PC-9 (cell line): ENCODE measurements at regions not wholly inside any gene's neighbourhood (a gene's known extent, or its start where the extent isn't known, plus 50 kb on each side); places are given as distances from the start of the nearest gene placed in this dataset.

Source experiments
- BruUV-seq: library from RNA; stranded (reverse); fragments of 400-500 nt; replicated peaks from 2 replicates; lab custom pipeline; 2021; lab: Mats Ljungman, UMichigan
- CTCF ChIA-PET: fragments of 300-600 bp; sonication (Branson Sonifier 250); formaldehyde crosslinking; loops from one replicate; lab custom pipeline; 2022; ENCODE audit warnings: antibody characterized with exemption; lab: Charles Lee
- POLR2A ChIA-PET: fragments of 300-600 bp; sonication (Branson Sonifier 250); formaldehyde crosslinking; loops from one replicate; lab custom pipeline; 2022; ENCODE audit warnings: antibody characterized with exemption; ENCODE audit not compliant: unreplicated experiment; lab: Charles Lee
- DNase-seq, 2 experiments: peaks; one replicate each; pipeline versions ENCODE4 v3.0.0 to v3.0.0-alpha.2; 2015 to 2022; ENCODE audit warnings: mixed read lengths in 1 of 2
- H2AFZ ChIP-seq: fragments of 200-600 bp; sonication (generic); 2 replicates; pipeline ENCODE4 v1.8.1; 2017; ENCODE audit warnings: antibody characterized with exemption
- H3F3A ChIP-seq: fragments of 200-600 bp; sonication (generic); 2 replicates; pipeline ENCODE4 v1.8.1; 2017; ENCODE audit warnings: antibody characterized with exemption, mild to moderate bottlenecking, low read depth; ENCODE audit not compliant: insufficient read depth
- H3K27ac ChIP-seq: fragments of 200-600 bp; sonication (generic); 2 replicates; pipeline ENCODE4 v1.6.1; 2016; ENCODE audit warnings: mixed run types
- H3K27me3 ChIP-seq: fragments of 200-600 bp; sonication (generic); 2 replicates; pipeline ENCODE4 v1.6.1; 2016; ENCODE audit warnings: low read depth, mixed run types; ENCODE audit not compliant: insufficient read depth
- H3K36me3 ChIP-seq: fragments of 200-600 bp; sonication (generic); 2 replicates; pipeline ENCODE4 v1.6.1; 2016; ENCODE audit warnings: low read depth, mixed run types
- H3K4me1 ChIP-seq: fragments of 200-600 bp; sonication (generic); replicated peaks from 2 replicates; pipeline ENCODE4 v1.6.1; 2016; ENCODE audit warnings: mixed run types; ENCODE audit not compliant: insufficient read depth
- H3K4me2 ChIP-seq: fragments of 200-600 bp; sonication (generic); 2 replicates; pipeline ENCODE4 v1.6.1; 2017; ENCODE audit warnings: mixed run types
- H3K4me3 ChIP-seq: fragments of 200-600 bp; sonication (generic); 2 replicates; pipeline ENCODE4 v1.6.1; 2016; ENCODE audit warnings: mixed run types
- H3K79me2 ChIP-seq: fragments of 200-600 bp; sonication (generic); 2 replicates; pipeline ENCODE4 v1.6.1; 2017; ENCODE audit warnings: low read depth, mixed run types
- H3K9me2 ChIP-seq: fragments of 200-600 bp; sonication (generic); 2 replicates; pipeline ENCODE4 v1.8.1; 2017; ENCODE audit warnings: mild to moderate bottlenecking; ENCODE audit not compliant: insufficient read depth
- H3K9me3 ChIP-seq: fragments of 200-600 bp; sonication (generic); 2 replicates; pipeline ENCODE4 v1.8.1; 2016; ENCODE audit warnings: low read depth; ENCODE audit not compliant: insufficient read depth
- H4K20me1 ChIP-seq: fragments of 200-600 bp; sonication (generic); 2 replicates; pipeline ENCODE4 v1.8.1; 2017; ENCODE audit not compliant: insufficient read depth
- EZH2 ChIP-seq: fragments of 200-600 bp; sonication (generic); IDR thresholded peaks from 2 replicates; pipeline ENCODE4 v1.8.0; 2017; ENCODE audit warnings: antibody characterized with exemption, low read depth
- intact Hi-C: fragments of 100-400 bp; cut with micrococcal nuclease; formaldehyde crosslinking; loops from one replicate; pipeline ENCODE4 v1.10.0; 2022; ENCODE audit not compliant: unreplicated experiment
- TF ChIP-seq, protein P1 (sequence below): fragments of 200-600 bp; sonication (generic); conservative IDR thresholded peaks from 2 replicates; pipeline ENCODE4 v1.6.1; 2017; ENCODE audit warnings: mixed run types, antibody characterized with exemption, mild to moderate bottlenecking, moderate library complexity

DNA sequence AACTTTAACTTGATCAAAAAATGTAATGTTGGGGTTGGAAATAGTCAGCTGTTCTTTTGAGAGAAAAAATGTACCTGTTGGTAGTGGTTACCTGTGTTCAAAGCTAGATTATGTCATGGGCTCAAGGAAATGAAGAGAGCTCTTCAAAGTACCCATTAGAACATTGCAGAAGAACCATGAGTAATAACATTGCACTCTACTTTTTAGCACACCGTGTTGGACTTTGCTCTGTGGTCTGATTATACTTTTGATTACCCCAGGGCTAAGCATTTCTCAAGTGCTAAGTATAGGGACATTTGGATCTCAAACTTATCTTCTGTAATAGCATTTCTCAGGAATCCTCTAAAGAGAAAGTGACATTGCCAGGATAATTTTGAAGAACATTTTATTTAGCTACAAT lies 1122.8 kb upstream of the CELF4 start:
- no peaks in the 10 kb centered on the region for H3K9me2 ChIP-seq
- TF ChIP-seq EZH2, result no peak
- H3K4me2 ChIP-seq, result no peak overlapping the region
- no peak overlapping the region for H2AFZ ChIP-seq
- POLR2A ChIA-PET, result no interaction called here
- no peaks in the 10 kb centered on the region for H4K20me1 ChIP-seq
- no peak overlapping the region for H3K27ac ChIP-seq
- no peaks in the 10 kb centered on the region for H3K9me3 ChIP-seq
- BruUV-seq, result no TSS peak
- H3K27me3 ChIP-seq, result no peaks in the 10 kb centered on the region
- H3F3A ChIP-seq, result no peaks in the 10 kb centered on the region
- DNase-seq, result no peak
- H3K4me1 ChIP-seq, result no peaks in the 10 kb centered on the region
- CTCF ChIA-PET, result no interaction called here
- intact Hi-C loops, result no loop called here
- H3K4me3 ChIP-seq, result no peak overlapping the region
- no peaks in the 10 kb centered on the region for H3K36me3 ChIP-seq
- no peaks in the 10 kb centered on the region for H3K79me2 ChIP-seq

DNA sequence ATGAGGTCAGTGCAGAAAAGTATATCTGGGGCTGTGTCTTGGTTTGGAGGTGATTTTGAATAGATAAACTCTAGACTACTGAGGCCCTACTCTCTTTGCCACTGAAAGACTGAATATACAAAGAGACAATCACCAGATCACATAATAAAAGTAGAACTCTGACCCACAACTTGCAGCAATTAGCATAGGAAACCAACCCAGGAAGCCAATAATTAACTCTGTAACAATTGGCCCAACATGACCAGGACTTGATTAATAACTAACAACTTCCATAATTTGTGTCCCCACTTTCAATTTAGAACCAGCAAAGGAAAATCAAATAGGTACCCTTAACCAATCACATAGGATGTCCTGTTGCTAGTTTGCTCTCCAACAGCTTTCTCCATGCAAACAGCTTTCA lies 1104.9 kb upstream of the CELF4 start:
- Histone ChIP-seq H3K9me2 (no peaks in the 10 kb centered on the region), H3K36me3 (no peaks in the 10 kb centered on the region), H3K27ac (no peak overlapping the region), H3K4me3 (no peak overlapping the region), H3K4me1 (no peaks in the 10 kb centered on the region), H3K9me3 (no peaks in the 10 kb centered on the region), H4K20me1 (no peaks in the 10 kb centered on the region), H3K79me2 (no peaks in the 10 kb centered on the region), H3F3A (no peaks in the 10 kb centered on the region), H2AFZ (no peak overlapping the region), H3K4me2 (no peak overlapping the region), H3K27me3 (no peaks in the 10 kb centered on the region)
- POLR2A ChIA-PET, result no interaction called here
- BruUV-seq, result no TSS peak
- intact Hi-C loops, result no loop called here
- no peak for DNase-seq
- TF ChIP-seq, protein P1, sequence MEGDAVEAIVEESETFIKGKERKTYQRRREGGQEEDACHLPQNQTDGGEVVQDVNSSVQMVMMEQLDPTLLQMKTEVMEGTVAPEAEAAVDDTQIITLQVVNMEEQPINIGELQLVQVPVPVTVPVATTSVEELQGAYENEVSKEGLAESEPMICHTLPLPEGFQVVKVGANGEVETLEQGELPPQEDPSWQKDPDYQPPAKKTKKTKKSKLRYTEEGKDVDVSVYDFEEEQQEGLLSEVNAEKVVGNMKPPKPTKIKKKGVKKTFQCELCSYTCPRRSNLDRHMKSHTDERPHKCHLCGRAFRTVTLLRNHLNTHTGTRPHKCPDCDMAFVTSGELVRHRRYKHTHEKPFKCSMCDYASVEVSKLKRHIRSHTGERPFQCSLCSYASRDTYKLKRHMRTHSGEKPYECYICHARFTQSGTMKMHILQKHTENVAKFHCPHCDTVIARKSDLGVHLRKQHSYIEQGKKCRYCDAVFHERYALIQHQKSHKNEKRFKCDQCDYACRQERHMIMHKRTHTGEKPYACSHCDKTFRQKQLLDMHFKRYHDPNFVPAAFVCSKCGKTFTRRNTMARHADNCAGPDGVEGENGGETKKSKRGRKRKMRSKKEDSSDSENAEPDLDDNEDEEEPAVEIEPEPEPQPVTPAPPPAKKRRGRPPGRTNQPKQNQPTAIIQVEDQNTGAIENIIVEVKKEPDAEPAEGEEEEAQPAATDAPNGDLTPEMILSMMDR, result no peak
- no peak for TF ChIP-seq EZH2
- CTCF ChIA-PET, result no interaction called here

GRCh38 chr18:38664929-38665328 lies 1099.3 kb upstream of the CELF4 start:
- Histone ChIP-seq H3K9me3 (no peaks in the 10 kb centered on the region), H3K27ac (no peak overlapping the region), H3K4me2 (no peak overlapping the region), H3K79me2 (no peaks in the 10 kb centered on the region), H3K36me3 (no peaks in the 10 kb centered on the region), H3F3A (no peaks in the 10 kb centered on the region), H3K4me1 (no peaks in the 10 kb centered on the region), H3K27me3 (no peaks in the 10 kb centered on the region), H3K9me2 (no peaks in the 10 kb centered on the region), H2AFZ (no peak overlapping the region), H3K4me3 (no peak overlapping the region), H4K20me1 (no peaks in the 10 kb centered on the region)
- TF ChIP-seq EZH2, result no peak
- TF ChIP-seq, protein P1, result no peak
- ChIA-PET CTCF (no interaction called here), POLR2A (no interaction called here)
- BruUV-seq, result no TSS peak
- DNase-seq, result no peak
- intact Hi-C loops, result no loop called here

DNA sequence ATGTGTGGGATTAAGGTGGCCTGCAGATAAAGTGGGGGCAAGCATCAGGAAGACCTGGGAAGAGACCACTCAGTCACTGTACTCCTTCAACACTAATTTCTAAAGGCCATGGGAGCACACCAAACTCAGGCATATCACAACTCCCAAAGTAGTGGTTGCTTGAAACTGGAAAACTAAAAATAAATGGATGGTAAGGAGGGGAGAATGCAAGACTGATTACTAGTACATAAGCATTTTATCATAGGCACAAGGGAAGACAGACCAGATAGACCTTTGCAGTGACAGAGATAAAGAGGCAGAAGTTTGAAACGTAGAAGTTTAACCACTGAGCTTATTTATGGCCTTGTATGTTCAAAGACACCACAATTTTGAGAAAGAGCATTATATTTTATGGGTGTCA lies 1098.1 kb upstream of the CELF4 start:
- no peak overlapping the region for H3K27ac ChIP-seq
- H4K20me1 ChIP-seq, result no peaks in the 10 kb centered on the region
- POLR2A ChIA-PET, result no interaction called here
- H3K9me3 ChIP-seq, result no peaks in the 10 kb centered on the region
- no peak overlapping the region for H3K4me3 ChIP-seq
- TF ChIP-seq, protein P1, result no peak
- H3K79me2 ChIP-seq, result no peaks in the 10 kb centered on the region
- no peaks in the 10 kb centered on the region for H3K9me2 ChIP-seq
- H3K36me3 ChIP-seq, result no peaks in the 10 kb centered on the region
- no TSS peak for BruUV-seq
- H3K27me3 ChIP-seq, result no peaks in the 10 kb centered on the region
- no peak overlapping the region for H3K4me2 ChIP-seq
- no peaks in the 10 kb centered on the region for H3K4me1 ChIP-seq
- no peaks in the 10 kb centered on the region for H3F3A ChIP-seq
- intact Hi-C loops, result no loop called here
- CTCF ChIA-PET, result no interaction called here
- DNase-seq, result no peak
- no peak overlapping the region for H2AFZ ChIP-seq
